ENCODE measurements at regions not wholly inside any gene's neighbourhood (a gene's known extent, or its start where the extent isn't known, plus 50 kb on each side); places are given as distances from the start of the nearest gene placed in this dataset.

DNA sequence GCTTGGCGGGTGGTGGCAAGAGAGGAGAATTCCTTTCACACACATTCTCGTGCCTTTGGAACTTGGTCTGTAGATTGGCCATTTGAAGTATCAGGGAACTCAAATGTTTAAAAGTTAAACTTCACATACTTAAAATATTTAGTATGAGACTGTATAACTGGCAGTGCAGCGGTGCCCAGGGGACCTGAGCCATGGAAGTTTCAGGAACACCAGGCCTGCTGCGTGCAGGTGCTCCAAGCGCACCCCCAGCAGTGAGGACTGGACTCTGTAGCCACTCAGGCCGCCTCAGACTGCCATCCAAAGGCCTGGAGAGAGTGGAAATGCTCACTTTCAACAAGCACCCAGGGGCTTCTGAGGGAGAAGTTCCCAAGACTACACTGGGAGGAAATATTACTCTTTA, 273.5 kb upstream of the IRX2 start:
- Histone ChIP-seq H3K4me3 (ENCODE audit: control insufficient read depth in 1 of 7, extremely low read depth in 1 of 7, insufficient read depth in 4 of 7, low read depth in 2 of 7, low read length in 6 of 7) (no peak overlapping the region), H3K27me3 (replicated peaks in 2 of 5; ENCODE audit: control insufficient read depth in 4 of 5, insufficient read depth in 5 of 5, low read length in 4 of 5) (no peaks in the 10 kb centered on the region), H3K27ac (ENCODE audit: insufficient read depth in 1 of 2, low read depth in 1 of 2, low read length in 2 of 2, poor library complexity in 1 of 2, severe bottlenecking in 2 of 2) (no peak overlapping the region), H3K36me3 (ENCODE audit: control insufficient read depth in 4 of 4, insufficient read depth in 4 of 4, low read length in 3 of 4) (no peaks in the 10 kb centered on the region), H3K9me3 (ENCODE audit: control extremely low read depth in 1 of 5, control insufficient read depth in 4 of 5, insufficient read depth in 2 of 5, low read depth in 1 of 5, low read length in 4 of 5) (peaks cover 0 to 4% (median 0%) of the 10 kb centered on the region in 5 experiments), H3K4me1 (ENCODE audit: control extremely low read depth in 1 of 4, control insufficient read depth in 4 of 4, insufficient read depth in 4 of 4, low read length in 3 of 4) (no peaks in the 10 kb centered on the region)
- ChIA-PET CTCF (no interaction called here), POLR2A (no interaction called here)
- WGBS (ENCODE audit: insufficient coverage): 90% methylated on average over 3 of the region's 6 CpGs
- DNase-seq: no peak

DNA sequence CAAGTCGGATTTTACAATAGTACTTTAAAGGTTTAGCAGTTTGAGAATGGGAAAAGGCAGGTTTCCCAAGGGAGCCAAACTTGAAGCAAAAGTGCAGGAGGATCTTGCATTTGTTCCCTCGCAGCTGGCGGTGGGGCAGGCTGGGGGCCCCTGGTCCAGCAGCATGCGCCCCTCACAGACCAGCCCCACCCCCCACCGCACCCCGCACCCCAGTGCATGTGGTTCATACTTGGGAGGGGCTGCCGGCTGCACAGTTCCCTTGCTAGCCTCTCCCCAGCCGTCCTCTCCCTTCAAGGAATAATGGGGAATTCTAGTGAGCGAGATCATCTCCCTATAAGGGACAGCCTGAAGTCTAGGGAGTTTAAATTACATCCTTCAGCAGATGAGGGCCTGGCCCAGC, 273.1 kb upstream of the IRX2 start:
- no peak overlapping the region for H3K27ac ChIP-seq (ENCODE audit: insufficient read depth in 1 of 2, low read depth in 1 of 2, low read length in 2 of 2, poor library complexity in 1 of 2, severe bottlenecking in 2 of 2)
- no peaks in the 10 kb centered on the region for H3K36me3 ChIP-seq (ENCODE audit: control insufficient read depth in 4 of 4, insufficient read depth in 4 of 4, low read length in 3 of 4)
- WGBS (ENCODE audit: insufficient coverage): 78% methylated on average over 4 of the region's 9 CpGs
- no peak overlapping the region for H3K4me3 ChIP-seq (ENCODE audit: control insufficient read depth in 1 of 7, extremely low read depth in 1 of 7, insufficient read depth in 4 of 7, low read depth in 2 of 7, low read length in 6 of 7)
- H3K4me1 ChIP-seq (ENCODE audit: control extremely low read depth in 1 of 4, control insufficient read depth in 4 of 4, insufficient read depth in 4 of 4, low read length in 3 of 4): no peaks in the 10 kb centered on the region
- no peak for DNase-seq
- no peaks in the 10 kb centered on the region for H3K27me3 ChIP-seq (replicated peaks in 2 of 5; ENCODE audit: control insufficient read depth in 4 of 5, insufficient read depth in 5 of 5, low read length in 4 of 5)
- CTCF ChIA-PET: no interaction called here
- peaks cover 0 to 4% (median 0%) of the 10 kb centered on the region in 5 experiments for H3K9me3 ChIP-seq (ENCODE audit: control extremely low read depth in 1 of 5, control insufficient read depth in 4 of 5, insufficient read depth in 2 of 5, low read depth in 1 of 5, low read length in 4 of 5)
- POLR2A ChIA-PET: no interaction called here

DNA sequence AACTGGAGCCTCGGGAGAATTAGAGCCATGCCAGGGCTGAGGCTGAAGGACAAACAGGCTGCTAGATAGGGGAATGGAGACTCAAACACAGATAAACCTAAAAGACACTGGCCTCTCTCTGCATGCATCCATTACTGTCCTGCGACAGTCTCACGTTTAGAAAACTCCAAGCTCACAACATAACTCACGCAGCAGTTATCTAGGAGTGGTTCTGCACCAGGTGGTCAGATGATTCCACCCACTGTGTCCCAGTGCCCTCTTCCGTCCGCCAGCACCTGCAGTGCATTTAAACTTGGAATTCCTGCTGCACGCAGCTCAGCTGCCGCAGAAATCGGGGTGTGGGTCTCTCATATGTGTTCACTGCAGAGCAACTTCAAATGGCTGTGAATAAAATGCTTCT, 272.6 kb upstream of the IRX2 start:
- 92% methylated on average over 7 of the region's 9 CpGs for WGBS (ENCODE audit: insufficient coverage)
- H3K9me3 ChIP-seq (ENCODE audit: control extremely low read depth in 1 of 5, control insufficient read depth in 4 of 5, insufficient read depth in 2 of 5, low read depth in 1 of 5, low read length in 4 of 5): peaks cover 0 to 4% (median 0%) of the 10 kb centered on the region in 5 experiments
- no peaks in the 10 kb centered on the region for H3K36me3 ChIP-seq (ENCODE audit: control insufficient read depth in 4 of 4, insufficient read depth in 4 of 4, low read length in 3 of 4)
- H3K27me3 ChIP-seq (replicated peaks in 2 of 5; ENCODE audit: control insufficient read depth in 4 of 5, insufficient read depth in 5 of 5, low read length in 4 of 5): no peaks in the 10 kb centered on the region
- H3K4me1 ChIP-seq (ENCODE audit: control extremely low read depth in 1 of 4, control insufficient read depth in 4 of 4, insufficient read depth in 4 of 4, low read length in 3 of 4): no peaks in the 10 kb centered on the region
- H3K4me3 ChIP-seq (ENCODE audit: control insufficient read depth in 1 of 7, extremely low read depth in 1 of 7, insufficient read depth in 4 of 7, low read depth in 2 of 7, low read length in 6 of 7): no peak overlapping the region
- DNase-seq: no peak
- POLR2A ChIA-PET: no interaction called here
- CTCF ChIA-PET: no interaction called here
- H3K27ac ChIP-seq (ENCODE audit: insufficient read depth in 1 of 2, low read depth in 1 of 2, low read length in 2 of 2, poor library complexity in 1 of 2, severe bottlenecking in 2 of 2): no peak overlapping the region

DNA sequence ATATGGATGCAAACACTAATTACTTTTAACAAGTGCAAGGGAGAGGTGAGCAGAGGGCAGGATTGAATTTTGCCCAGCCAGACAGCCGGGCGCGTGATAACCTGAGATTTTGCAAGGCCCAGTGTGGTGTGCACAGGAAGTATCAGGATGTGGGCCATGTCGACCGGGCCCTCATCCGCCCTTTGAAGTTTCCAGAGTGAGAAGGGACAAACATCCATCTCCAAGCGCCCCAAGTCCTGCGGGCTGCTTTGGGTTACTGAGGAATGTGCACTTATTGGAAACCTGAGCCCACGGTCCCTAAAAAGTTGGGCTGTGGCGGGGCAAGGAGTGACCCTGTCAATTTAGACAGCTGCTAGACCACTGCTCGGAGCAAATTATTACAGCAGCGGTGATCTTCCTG, 272.2 kb upstream of the IRX2 start:
- 94% methylated on average over 11 of the region's 12 CpGs for WGBS (ENCODE audit: insufficient coverage)
- Histone ChIP-seq H3K9me3 (ENCODE audit: control extremely low read depth in 1 of 5, control insufficient read depth in 4 of 5, insufficient read depth in 2 of 5, low read depth in 1 of 5, low read length in 4 of 5) (peaks cover 0 to 4% (median 0%) of the 10 kb centered on the region in 5 experiments), H3K4me3 (ENCODE audit: control insufficient read depth in 1 of 7, extremely low read depth in 1 of 7, insufficient read depth in 4 of 7, low read depth in 2 of 7, low read length in 6 of 7) (no peak overlapping the region), H3K4me1 (ENCODE audit: control extremely low read depth in 1 of 4, control insufficient read depth in 4 of 4, insufficient read depth in 4 of 4, low read length in 3 of 4) (no peaks in the 10 kb centered on the region), H3K36me3 (ENCODE audit: control insufficient read depth in 4 of 4, insufficient read depth in 4 of 4, low read length in 3 of 4) (no peaks in the 10 kb centered on the region), H3K27me3 (replicated peaks in 2 of 5; ENCODE audit: control insufficient read depth in 4 of 5, insufficient read depth in 5 of 5, low read length in 4 of 5) (no peaks in the 10 kb centered on the region), H3K27ac (ENCODE audit: insufficient read depth in 1 of 2, low read depth in 1 of 2, low read length in 2 of 2, poor library complexity in 1 of 2, severe bottlenecking in 2 of 2) (no peak overlapping the region)
- POLR2A ChIA-PET: no interaction called here
- CTCF ChIA-PET: no interaction called here
- no peak for DNase-seq

DNA sequence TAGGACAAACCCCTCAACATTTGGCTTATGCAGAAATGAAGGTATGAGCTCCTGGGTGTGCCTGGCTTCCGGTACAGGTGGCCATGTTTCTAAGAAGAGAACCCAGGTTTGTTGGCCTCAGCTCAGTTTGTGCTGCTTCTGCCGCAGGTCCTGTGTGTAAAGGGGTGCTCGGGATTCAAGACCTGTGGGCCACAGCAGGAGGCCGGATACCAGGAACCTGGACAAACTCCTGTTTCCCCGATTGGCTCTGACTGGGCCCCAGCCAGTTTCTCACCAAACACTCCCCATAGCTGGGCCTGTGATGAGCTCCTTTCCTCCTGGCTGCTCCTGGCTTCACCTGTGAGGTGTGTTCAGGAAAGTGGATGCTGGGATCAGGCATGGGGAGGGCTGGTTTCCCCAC, 271.2 kb upstream of the IRX2 start:
- POLR2A ChIA-PET: interaction anchor here (0.6 to 0.7 kb wide), 2 partner anchors 29 to 48 kb away, joined by 3 read pairs; no protein-coding TSS in a partner anchor
- CTCF ChIA-PET: no interaction called here
- Histone ChIP-seq H3K27me3 (replicated peaks in 2 of 5; ENCODE audit: control insufficient read depth in 4 of 5, insufficient read depth in 5 of 5, low read length in 4 of 5) (no peaks in the 10 kb centered on the region), H3K36me3 (ENCODE audit: control insufficient read depth in 4 of 4, insufficient read depth in 4 of 4, low read length in 3 of 4) (no peaks in the 10 kb centered on the region), H3K27ac (ENCODE audit: insufficient read depth in 1 of 2, low read depth in 1 of 2, low read length in 2 of 2, poor library complexity in 1 of 2, severe bottlenecking in 2 of 2) (no peak overlapping the region), H3K4me3 (ENCODE audit: control insufficient read depth in 1 of 7, extremely low read depth in 1 of 7, insufficient read depth in 4 of 7, low read depth in 2 of 7, low read length in 6 of 7) (no peak overlapping the region), H3K9me3 (ENCODE audit: control extremely low read depth in 1 of 5, control insufficient read depth in 4 of 5, insufficient read depth in 2 of 5, low read depth in 1 of 5, low read length in 4 of 5) (peaks cover 0 to 4% (median 0%) of the 10 kb centered on the region in 5 experiments), H3K4me1 (ENCODE audit: control extremely low read depth in 1 of 4, control insufficient read depth in 4 of 4, insufficient read depth in 4 of 4, low read length in 3 of 4) (no peaks in the 10 kb centered on the region)
- WGBS (ENCODE audit: insufficient coverage): 90% methylated on average over 4 of the region's 5 CpGs
- DNase-seq: no peak

- no peak overlapping the region for H3K27ac ChIP-seq (ENCODE audit: insufficient read depth in 1 of 2, low read depth in 1 of 2, low read length in 2 of 2, poor library complexity in 1 of 2, severe bottlenecking in 2 of 2)
- H3K4me1 ChIP-seq (ENCODE audit: control extremely low read depth in 1 of 4, control insufficient read depth in 4 of 4, insufficient read depth in 4 of 4, low read length in 3 of 4): no peaks in the 10 kb centered on the region
- CTCF ChIA-PET: no interaction called here
- no peak overlapping the region for H3K4me3 ChIP-seq (ENCODE audit: control insufficient read depth in 1 of 7, extremely low read depth in 1 of 7, insufficient read depth in 4 of 7, low read depth in 2 of 7, low read length in 6 of 7)
- no peaks in the 10 kb centered on the region for H3K27me3 ChIP-seq (replicated peaks in 2 of 5; ENCODE audit: control insufficient read depth in 4 of 5, insufficient read depth in 5 of 5, low read length in 4 of 5)
- no peaks in the 10 kb centered on the region for H3K9me3 ChIP-seq (ENCODE audit: control extremely low read depth in 1 of 5, control insufficient read depth in 4 of 5, insufficient read depth in 2 of 5, low read depth in 1 of 5, low read length in 4 of 5)
- no peak for DNase-seq
- H3K36me3 ChIP-seq (ENCODE audit: control insufficient read depth in 4 of 4, insufficient read depth in 4 of 4, low read length in 3 of 4): no peaks in the 10 kb centered on the region
- POLR2A ChIA-PET: no interaction called here
- 89% methylated on average over 6 of the region's 6 CpGs for WGBS (ENCODE audit: insufficient coverage)
These were observed 268.9 kb upstream of the IRX2 start for GRCh38 chr5:3020426-3020825.

DNA sequence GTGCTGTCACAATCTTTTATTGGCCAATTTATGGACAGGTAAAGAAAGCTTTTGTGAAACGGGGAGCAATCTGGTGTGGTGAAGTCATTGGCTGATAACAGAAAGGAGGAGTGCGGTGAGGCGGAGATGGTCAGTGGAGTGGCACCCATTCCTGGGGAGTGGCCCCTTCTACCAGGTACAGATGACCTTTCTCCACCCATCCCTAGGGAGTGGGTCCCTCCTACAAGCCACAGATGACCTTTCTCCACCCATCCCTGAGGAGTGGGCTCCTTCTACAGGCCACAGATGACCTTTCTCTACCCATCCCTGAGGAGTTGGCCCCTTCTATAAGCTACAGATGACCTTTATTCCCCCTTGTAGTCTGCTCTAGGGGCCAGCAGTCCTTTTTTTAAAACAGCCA, 267.6 kb upstream of the IRX2 start:
- CTCF ChIA-PET: no interaction called here
- WGBS (ENCODE audit: insufficient coverage): 100% methylated on average over 2 of the region's 3 CpGs

DNA sequence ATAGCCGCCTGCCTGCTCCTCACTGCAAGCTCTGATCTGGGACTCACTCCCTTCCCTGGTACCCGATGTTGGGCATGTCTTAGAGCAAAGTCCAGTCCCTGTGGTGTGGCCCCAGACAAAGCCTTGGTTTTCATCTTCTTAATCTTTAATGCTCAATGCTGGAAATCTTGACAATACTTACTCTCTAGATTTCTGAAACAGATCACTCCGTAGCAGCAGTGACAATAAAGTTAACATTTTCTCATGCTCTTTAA, 260.2 kb upstream of the IRX2 start:
- no peak overlapping the region for H3K27ac ChIP-seq (ENCODE audit: insufficient read depth in 1 of 2, low read depth in 1 of 2, low read length in 2 of 2, poor library complexity in 1 of 2, severe bottlenecking in 2 of 2)
- no peaks in the 10 kb centered on the region for H3K36me3 ChIP-seq (ENCODE audit: control insufficient read depth in 4 of 4, insufficient read depth in 4 of 4, low read length in 3 of 4)
- H3K27me3 ChIP-seq (replicated peaks in 2 of 5; ENCODE audit: control insufficient read depth in 4 of 5, insufficient read depth in 5 of 5, low read length in 4 of 5): no peaks in the 10 kb centered on the region
- CTCF ChIA-PET: no interaction called here
- DNase-seq: no peak
- no peak overlapping the region for H3K4me3 ChIP-seq (ENCODE audit: control insufficient read depth in 1 of 7, extremely low read depth in 1 of 7, insufficient read depth in 4 of 7, low read depth in 2 of 7, low read length in 6 of 7)
- POLR2A ChIA-PET: no interaction called here
- H3K9me3 ChIP-seq (ENCODE audit: control extremely low read depth in 1 of 5, control insufficient read depth in 4 of 5, insufficient read depth in 2 of 5, low read depth in 1 of 5, low read length in 4 of 5): no peaks in the 10 kb centered on the region
- WGBS (ENCODE audit: insufficient coverage): 86% methylated on average over 2 of the region's 3 CpGs
- no peaks in the 10 kb centered on the region for H3K4me1 ChIP-seq (ENCODE audit: control extremely low read depth in 1 of 4, control insufficient read depth in 4 of 4, insufficient read depth in 4 of 4, low read length in 3 of 4)

More for the DNA sequence above, 267.6 kb upstream of the IRX2 start:
- no peak overlapping the region for H3K4me3 ChIP-seq (ENCODE audit: control insufficient read depth in 1 of 7, extremely low read depth in 1 of 7, insufficient read depth in 4 of 7, low read depth in 2 of 7, low read length in 6 of 7)
- no peak for DNase-seq
- H3K36me3 ChIP-seq (ENCODE audit: control insufficient read depth in 4 of 4, insufficient read depth in 4 of 4, low read length in 3 of 4): no peaks in the 10 kb centered on the region
- no peaks in the 10 kb centered on the region for H3K27me3 ChIP-seq (replicated peaks in 2 of 5; ENCODE audit: control insufficient read depth in 4 of 5, insufficient read depth in 5 of 5, low read length in 4 of 5)
- no peak overlapping the region for H3K27ac ChIP-seq (ENCODE audit: insufficient read depth in 1 of 2, low read depth in 1 of 2, low read length in 2 of 2, poor library complexity in 1 of 2, severe bottlenecking in 2 of 2)
- POLR2A ChIA-PET: no interaction called here
- no peaks in the 10 kb centered on the region for H3K9me3 ChIP-seq (ENCODE audit: control extremely low read depth in 1 of 5, control insufficient read depth in 4 of 5, insufficient read depth in 2 of 5, low read depth in 1 of 5, low read length in 4 of 5)
- H3K4me1 ChIP-seq (ENCODE audit: control extremely low read depth in 1 of 4, control insufficient read depth in 4 of 4, insufficient read depth in 4 of 4, low read length in 3 of 4): no peaks in the 10 kb centered on the region
